ENCODE measurements at regions not wholly inside any gene's neighbourhood (a gene's known extent, or its start where the extent isn't known, plus 50 kb on each side); places are given as distances from the start of the nearest gene placed in this dataset.

DNA sequence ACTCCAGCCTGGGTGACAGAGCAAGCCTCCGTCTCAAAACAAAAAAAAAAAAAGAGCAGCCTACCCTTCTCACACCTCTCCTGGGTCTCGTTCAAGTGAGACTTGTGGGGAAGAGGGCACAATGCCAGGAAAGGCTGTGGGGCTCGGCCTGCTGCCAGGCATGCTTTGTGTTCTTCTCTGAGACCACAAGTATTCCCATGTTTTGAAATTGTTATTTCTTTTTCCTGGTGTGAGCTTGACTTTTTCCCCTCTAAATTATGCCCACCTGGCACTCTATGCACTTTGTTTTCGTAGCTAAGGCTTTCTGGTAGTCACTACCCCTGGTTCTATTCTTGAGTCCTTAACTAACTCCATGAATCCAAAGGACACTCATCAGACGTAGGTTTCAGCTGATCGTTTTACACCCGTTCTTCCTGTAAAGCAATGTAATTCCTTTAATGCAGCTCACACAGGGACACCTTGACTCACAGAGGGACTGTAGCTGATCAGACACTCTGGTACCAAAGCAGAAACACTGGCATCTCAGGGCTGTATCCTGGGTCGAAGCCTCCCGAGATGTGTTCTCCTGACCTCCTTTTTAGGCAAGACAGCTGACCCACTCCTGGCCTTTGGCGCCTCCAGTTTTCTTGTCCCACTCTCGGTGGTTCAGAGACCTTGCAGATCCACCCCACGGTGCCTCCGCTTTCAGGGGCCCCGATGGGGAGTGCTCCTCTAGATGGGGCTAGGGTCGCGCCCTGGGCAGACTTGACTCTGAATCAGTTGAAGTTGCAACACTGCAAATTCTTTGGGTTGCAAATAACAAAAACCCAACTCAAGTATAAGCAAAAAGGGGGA, 193.3 kb upstream of the AGAP1 start:
- TF ChIP-seq CTCF (IDR thresholded peaks at IDR 0.05) (no peak), POLR2A (IDR thresholded peaks at IDR 0.05) (no peak)
